Endothelial cell (in vitro differentiated cells): ENCODE measurements at regions not wholly inside any gene's neighbourhood (a gene's known extent, or its start where the extent isn't known, plus 50 kb on each side); places are given as distances from the start of the nearest gene placed in this dataset.

ENCODE experiments used
- DNase-seq: peaks from one replicate; pipeline ENCODE4 v3.0.0; 2021; ENCODE audit warnings: low spot score
- H3K27ac Mint-ChIP-seq: one replicate; pipeline ENCODE4 v1.8.0; 2021; ENCODE audit warnings: mixed read lengths, inconsistent platforms; ENCODE audit not compliant: unreplicated experiment
- H3K27me3 Mint-ChIP-seq: one replicate; pipeline ENCODE4 v1.8.0; 2021; ENCODE audit warnings: mild to moderate bottlenecking, moderate library complexity, mixed read lengths, inconsistent platforms; ENCODE audit not compliant: unreplicated experiment
- H3K36me3 Mint-ChIP-seq: one replicate; pipeline ENCODE4 v1.8.0; 2021; ENCODE audit warnings: mild to moderate bottlenecking, low read depth, mixed read lengths, inconsistent platforms; ENCODE audit not compliant: unreplicated experiment
- H3K4me1 Mint-ChIP-seq: one replicate; pipeline ENCODE4 v1.8.0; 2021; ENCODE audit warnings: mild to moderate bottlenecking, mixed read lengths, inconsistent platforms; ENCODE audit not compliant: unreplicated experiment
- H3K4me3 Mint-ChIP-seq: one replicate; pipeline ENCODE4 v1.8.0; 2021; ENCODE audit warnings: mild to moderate bottlenecking, mixed read lengths, inconsistent platforms; ENCODE audit not compliant: unreplicated experiment
- H3K9me3 Mint-ChIP-seq: one replicate; pipeline ENCODE4 v1.8.0; 2021; ENCODE audit warnings: mixed read lengths, inconsistent platforms; ENCODE audit not compliant: unreplicated experiment
- CTCF ChIP-seq: fragments of 200-600 bp; sonication (generic); IDR thresholded peaks from one replicate; pipeline ENCODE4 v1.5.0; 2021; ENCODE audit warnings: antibody characterized with exemption; ENCODE audit not compliant: unreplicated experiment

GRCh38 chr7:85750454-85750949, 563.6 kb upstream of the SEMA3D start:
- Mint-ChIP-seq H3K36me3 (peaks cover 5% of the 10 kb centered on the region), H3K9me3 (no peaks in the 10 kb centered on the region), H3K4me1 (no peaks in the 10 kb centered on the region), H3K27ac (no peak overlapping the region), H3K27me3 (no peaks in the 10 kb centered on the region), H3K4me3 (no peak overlapping the region)
- DNase-seq = peak; percentile 67
- TF ChIP-seq CTCF = peak; percentile 82

GRCh38 chr7:85749696-85750453, 563.0 kb upstream of the SEMA3D start:
- Mint-ChIP-seq H3K36me3 (peaks cover 5% of the 10 kb centered on the region), H3K9me3 (no peaks in the 10 kb centered on the region), H3K4me3 (no peak overlapping the region), H3K27ac (no peak overlapping the region), H3K4me1 (no peaks in the 10 kb centered on the region), H3K27me3 (no peaks in the 10 kb centered on the region)
- no peak for DNase-seq
- no peak for TF ChIP-seq CTCF

DNA sequence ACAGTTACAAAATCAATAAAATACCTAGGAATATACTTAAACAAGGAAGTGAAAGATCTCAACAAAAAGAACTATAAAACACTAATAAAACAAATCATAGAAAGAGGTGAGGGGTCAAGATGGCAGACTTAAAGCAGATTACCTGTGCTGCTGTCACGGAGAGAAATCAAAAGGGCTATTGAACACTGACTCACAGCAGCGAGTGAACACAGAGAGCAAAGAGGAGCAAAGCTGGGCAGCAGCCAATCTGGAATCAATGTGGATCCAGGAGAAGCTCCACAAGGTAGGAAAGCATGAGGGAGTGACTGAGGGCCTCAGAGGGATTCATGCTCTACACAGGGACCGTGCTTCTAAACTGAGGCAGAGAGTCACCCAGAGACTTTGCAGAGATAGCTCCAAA, 562.0 kb upstream of the SEMA3D start:
- H3K4me3 Mint-ChIP-seq = no peak overlapping the region
- peaks cover 3% of the 10 kb centered on the region for H3K27me3 Mint-ChIP-seq
- H3K27ac Mint-ChIP-seq = peak overlapping the region; percentile 40
- no peaks in the 10 kb centered on the region for H3K9me3 Mint-ChIP-seq
- H3K4me1 Mint-ChIP-seq = no peaks in the 10 kb centered on the region
- no peak for TF ChIP-seq CTCF
- no peak for DNase-seq
- H3K36me3 Mint-ChIP-seq = peaks cover 5% of the 10 kb centered on the region

GRCh38 chr7:85737426-85737825, 550.6 kb upstream of the SEMA3D start:
- Mint-ChIP-seq H3K4me3 (no peak overlapping the region), H3K9me3 (no peaks in the 10 kb centered on the region), H3K36me3 (no peaks in the 10 kb centered on the region), H3K27me3 (no peaks in the 10 kb centered on the region), H3K4me1 (no peaks in the 10 kb centered on the region), H3K27ac (no peak overlapping the region)
- TF ChIP-seq CTCF = no peak
- DNase-seq = no peak

- H3K9me3 Mint-ChIP-seq = no peaks in the 10 kb centered on the region
- no peak overlapping the region for H3K27ac Mint-ChIP-seq
- no peak for DNase-seq
- H3K4me1 Mint-ChIP-seq = no peaks in the 10 kb centered on the region
- H3K4me3 Mint-ChIP-seq = no peak overlapping the region
- no peaks in the 10 kb centered on the region for H3K36me3 Mint-ChIP-seq
- TF ChIP-seq CTCF = no peak
- H3K27me3 Mint-ChIP-seq = no peaks in the 10 kb centered on the region
Observed at GRCh38 chr7:85736085-85736484, 549.2 kb upstream of the SEMA3D start.
